B cell (primary cell): ENCODE measurements at regions not wholly inside any gene's neighbourhood (a gene's known extent, or its start where the extent isn't known, plus 50 kb on each side); places are given as distances from the start of the nearest gene placed in this dataset.
A peak's percentile ranks its signal among the peaks of the same experiment; 100 is the strongest.

Source experiments
- ATAC-seq: fragments of 200-7000 bp; cut with Tn5 transposase; one replicate; pipeline ENCODE4 v1.10.0; 2021; ENCODE audit warnings: low read depth, mild to moderate bottlenecking, moderate number of reproducible peaks, moderate library complexity
- CTCF ChIA-PET: fragments of 350-600 bp; sonication (Branson Sonifier 250); formaldehyde crosslinking; loops from one replicate; lab custom pipeline; 2021; ENCODE audit warnings: antibody characterized with exemption, inconsistent platforms; lab: Charles Lee
- POLR2A ChIA-PET: fragments of 350-600 bp; sonication (Branson Sonifier 250); formaldehyde crosslinking; loops from one replicate; lab custom pipeline; 2021; ENCODE audit warnings: antibody characterized with exemption; lab: Charles Lee
- DNase-seq: peaks from one replicate; pipeline ENCODE4 v3.0.0; 2013
- H2AFZ ChIP-seq: 2 replicates; pipeline ENCODE4 v1.6.1; 2012; ENCODE audit warnings: mild to moderate bottlenecking, low read depth, low read length; ENCODE audit not compliant: insufficient read depth, poor library complexity, severe bottlenecking
- H3K27ac ChIP-seq, 2 donors: 1 replicate in 1 of 2; 2 replicates in 1 of 2; pipeline ENCODE4 v1.5.1; 2012 to 2013; ENCODE audit warnings: low read length in 2 of 2, mild to moderate bottlenecking in 2 of 2, moderate library complexity in 1 of 2
- H3K27me3 ChIP-seq, 4 experiments: fragments of 200-600 bp in 1 of 4; sonication (generic) in 1 of 4; replicated peaks in 1 of 4; 1 replicate in 2 of 4; 2 replicates in 2 of 4; pipeline versions ENCODE4 v1.6.1 to v1.7.0; 2013 to 2016; ENCODE audit warnings: low read length in 3 of 4, mild to moderate bottlenecking in 2 of 4, mixed read lengths in 1 of 4, moderate library complexity in 1 of 4; ENCODE audit not compliant: insufficient read depth in 4 of 4, control insufficient read depth in 3 of 4; ENCODE audit errors: control extremely low read depth in 1 of 4
- H3K36me3 ChIP-seq, 2 experiments: replicated peaks in 1 of 2; 1 replicate in 1 of 2; 2 replicates in 1 of 2; pipeline versions ENCODE4 v1.6.1 to v1.7.1; 2013; ENCODE audit warnings: low read length in 1 of 2; ENCODE audit not compliant: insufficient read depth in 2 of 2, control insufficient read depth in 1 of 2; ENCODE audit errors: control extremely low read depth in 1 of 2, extremely low read depth in 1 of 2
- H3K4me1 ChIP-seq, 2 donors: fragments of 200-600 bp in 1 of 2; sonication (generic) in 1 of 2; 1 replicate in 1 of 2; 2 replicates in 1 of 2; pipeline versions ENCODE4 v1.5.1 to v1.6.1; 2013 to 2017; ENCODE audit warnings: low read length in 2 of 2; ENCODE audit not compliant: control insufficient read depth in 2 of 2, insufficient read depth in 2 of 2
- H3K4me2 ChIP-seq: replicated peaks from 2 replicates; pipeline ENCODE3; 2012; ENCODE audit warnings: mild to moderate bottlenecking, low read depth, low read length; ENCODE audit not compliant: poor library complexity, severe bottlenecking
- H3K4me3 ChIP-seq, 5 experiments: fragments of 200-600 bp in 1 of 5; sonication (generic) in 1 of 5; 1 replicate in 3 of 5; 2 replicates in 2 of 5; pipeline versions ENCODE4 v1.5.1 to v1.7.0; 2011 to 2016; ENCODE audit warnings: low read length in 4 of 5, mild to moderate bottlenecking in 4 of 5, low read depth in 2 of 5, control low read depth in 1 of 5, moderate library complexity in 1 of 5; ENCODE audit not compliant: insufficient read depth in 1 of 5; ENCODE audit errors: control extremely low read depth in 1 of 5, extremely low read depth in 1 of 5
- H3K79me2 ChIP-seq: fragments of 200-600 bp; sonication (generic); one replicate; pipeline ENCODE4 v1.6.0; 2016; ENCODE audit warnings: low read length; ENCODE audit not compliant: control insufficient read depth, insufficient read depth
- H3K9ac ChIP-seq: fragments of 200-600 bp; sonication (generic); 2 replicates; pipeline ENCODE4 v1.6.1; 2017; ENCODE audit warnings: mild to moderate bottlenecking, low read length, moderate library complexity
- H3K9me3 ChIP-seq, 3 donors: one replicate each; pipeline versions ENCODE4 v1.6.1 to v1.7.1; 2013; ENCODE audit warnings: low read length in 2 of 3; ENCODE audit not compliant: control insufficient read depth in 2 of 3, insufficient read depth in 1 of 3; ENCODE audit errors: control extremely low read depth in 1 of 3
- H4K20me1 ChIP-seq: 2 replicates; pipeline ENCODE4 v1.6.0; 2012; ENCODE audit warnings: mild to moderate bottlenecking, low read length; ENCODE audit not compliant: insufficient read depth, control insufficient read depth, poor library complexity, severe bottlenecking
- H3K27ac Mint-ChIP-seq: one replicate; pipeline ENCODE4 v1.8.0; 2021; ENCODE audit warnings: mixed read lengths
- H3K27me3 Mint-ChIP-seq: one replicate; pipeline ENCODE4 v1.8.0; 2021; ENCODE audit warnings: mixed read lengths
- H3K4me1 Mint-ChIP-seq: one replicate; pipeline ENCODE4 v1.8.0; 2021; ENCODE audit warnings: mixed read lengths
- H3K4me3 Mint-ChIP-seq: one replicate; pipeline ENCODE4 v1.8.0; 2021; ENCODE audit warnings: mixed read lengths
- H3K9me3 Mint-ChIP-seq: one replicate; pipeline ENCODE4 v1.8.0; 2022; ENCODE audit warnings: mixed read lengths; ENCODE audit not compliant: insufficient read depth
- CTCF ChIP-seq: fragments of 200-600 bp; IDR thresholded peaks from one replicate; pipeline ENCODE4 v1.8.0; 2022; ENCODE audit warnings: antibody characterized with exemption, mild to moderate bottlenecking
- EZH2 ChIP-seq: IDR thresholded peaks from 2 replicates; pipeline ENCODE4 v1.6.1; 2012; ENCODE audit warnings: borderline replicate concordance, low read depth, mild to moderate bottlenecking, moderate library complexity, low read length; ENCODE audit not compliant: insufficient read depth, poor library complexity, severe bottlenecking
- WGBS: methylation state at CpG from one replicate; pipeline ENCODE4 v1.1.5; 2013; ENCODE audit warnings: missing lambda C conversion rate; ENCODE audit not compliant: insufficient coverage; 5-methylcytosine and 5-hydroxymethylcytosine counted together
- intact Hi-C: fragments of 100-400 bp; cut with micrococcal nuclease; formaldehyde crosslinking; loops from one replicate; pipeline ENCODE4 v1.10.0; 2022

GRCh38 chr18:78074400-78075020, 824.9 kb downstream of the GALR1 start:
- Mint-ChIP-seq H3K27me3 (no peaks in the 10 kb centered on the region), H3K4me3 (no peak overlapping the region), H3K9me3 (peaks cover 2% of the 10 kb centered on the region), H3K4me1 (no peaks in the 10 kb centered on the region), H3K27ac (no peak overlapping the region)
- Histone ChIP-seq H3K9me3 (peaks cover 0 to 12% (median 0%) of the 10 kb centered on the region in 3 donors), H4K20me1 (no peaks in the 10 kb centered on the region), H3K9ac (no peak overlapping the region), H3K79me2 (no peaks in the 10 kb centered on the region), H3K4me3 (no peak overlapping the region), H3K4me1 (no peaks in the 10 kb centered on the region), H3K27me3 (no peaks in the 10 kb centered on the region), H3K36me3 (no peaks in the 10 kb centered on the region), H2AFZ (peak overlapping the region; percentile 15), H3K4me2 (no peak overlapping the region), H3K27ac (no peak overlapping the region)
- DNase-seq (no peak), ATAC-seq (no peak)
- POLR2A ChIA-PET = no interaction called here
- intact Hi-C loops = no loop called here
- 63% methylated on average over 12 of the region's 12 CpGs for WGBS
- CTCF ChIA-PET = no interaction called here
- no peak for TF ChIP-seq EZH2
- no peak for TF ChIP-seq CTCF

- DNase-seq (no peak), ATAC-seq (no peak)
- Histone ChIP-seq H3K36me3 (no peaks in the 10 kb centered on the region), H3K9ac (no peak overlapping the region), H2AFZ (no peak overlapping the region), H3K27ac (no peak overlapping the region), H3K4me2 (no peak overlapping the region), H3K27me3 (no peaks in the 10 kb centered on the region), H3K9me3 (peaks cover 0 to 12% (median 0%) of the 10 kb centered on the region in 3 donors), H4K20me1 (no peaks in the 10 kb centered on the region), H3K79me2 (no peaks in the 10 kb centered on the region), H3K4me3 (no peak overlapping the region), H3K4me1 (no peaks in the 10 kb centered on the region)
- WGBS = 93% methylated on average over 11 of the region's 13 CpGs
- Mint-ChIP-seq H3K27me3 (no peaks in the 10 kb centered on the region), H3K27ac (no peak overlapping the region), H3K9me3 (no peaks in the 10 kb centered on the region), H3K4me1 (no peaks in the 10 kb centered on the region), H3K4me3 (no peak overlapping the region)
- intact Hi-C loops = no loop called here
- CTCF ChIA-PET = no interaction called here
- POLR2A ChIA-PET = no interaction called here
- TF ChIP-seq CTCF = no peak
- TF ChIP-seq EZH2 = no peak
Measured at GRCh38 chr18:78080081-78080480, 830.4 kb downstream of the GALR1 start.
